Stimulated activated CD8-positive, alpha-beta memory T cell treated with anti-CD3 and anti-CD28 coated beads, Interleukin-4, amount 100 ng/mL, for 1 hour (primary cell): ENCODE measurements at regions not wholly inside any gene's neighbourhood (a gene's known extent, or its start where the extent isn't known, plus 50 kb on each side); places are given as distances from the start of the nearest gene placed in this dataset.
"Not testable (repeated sequence)": the region's sequence is repeated elsewhere in the genome, so short reads cannot be mapped to it uniquely, and the experiment has no call there.

Experiments used
- DNase-seq, 2 donors: peaks; one replicate each; pipeline ENCODE4 v3.0.0-alpha.2; 2020; ENCODE audit warnings: low read depth in 2 of 2, low spot score in 1 of 2

DNA sequence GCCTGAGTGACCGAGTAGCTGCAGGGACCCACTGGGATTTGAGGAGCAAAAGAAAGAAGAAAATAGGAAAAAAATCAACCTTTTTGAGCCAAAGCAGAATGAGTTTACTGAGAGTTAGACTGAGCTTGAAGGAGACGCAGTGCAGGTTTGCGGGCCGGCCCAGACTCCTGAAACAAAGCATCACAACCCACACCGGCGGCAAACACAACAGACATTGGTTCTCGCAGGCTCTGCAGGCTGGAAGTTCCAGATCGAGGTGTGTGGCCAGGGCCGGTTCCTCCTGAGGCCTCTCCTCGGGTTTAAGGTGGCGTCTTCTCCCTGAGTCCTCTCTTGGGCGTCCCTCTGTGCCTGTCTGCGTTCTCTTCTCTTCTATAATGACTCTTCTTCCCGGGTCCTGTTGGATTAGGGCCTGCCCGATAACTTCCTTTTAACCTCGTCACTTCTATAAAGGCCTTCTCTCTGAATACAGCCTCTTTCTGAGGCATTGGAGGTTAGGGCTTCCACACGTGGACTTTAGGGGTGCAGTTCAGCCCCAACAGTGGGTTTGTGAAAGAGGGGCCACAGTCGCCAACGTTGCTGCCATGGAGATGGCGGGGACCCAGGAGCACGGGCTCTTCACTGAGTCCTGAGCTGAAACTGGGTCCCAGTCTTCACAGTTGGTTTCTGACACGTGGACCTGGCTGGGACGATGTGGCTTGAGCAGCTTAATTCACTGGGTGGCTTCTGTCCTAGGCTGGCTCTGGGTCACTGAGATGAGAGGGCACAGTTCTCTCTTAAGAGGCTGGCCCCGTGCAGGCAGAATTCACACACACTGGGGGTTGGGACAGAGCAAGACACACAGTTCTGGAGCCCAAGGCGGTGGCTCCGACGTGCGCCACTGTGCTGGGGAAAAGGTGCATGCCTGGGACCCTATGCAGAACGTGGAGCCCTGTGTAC lies 1047.7 kb downstream of the BRD1 start:
- no peak for DNase-seq

GRCh38 chr22:48779211-48779643 lies 1048.4 kb downstream of the BRD1 start:
- DNase-seq, result no peak

DNA sequence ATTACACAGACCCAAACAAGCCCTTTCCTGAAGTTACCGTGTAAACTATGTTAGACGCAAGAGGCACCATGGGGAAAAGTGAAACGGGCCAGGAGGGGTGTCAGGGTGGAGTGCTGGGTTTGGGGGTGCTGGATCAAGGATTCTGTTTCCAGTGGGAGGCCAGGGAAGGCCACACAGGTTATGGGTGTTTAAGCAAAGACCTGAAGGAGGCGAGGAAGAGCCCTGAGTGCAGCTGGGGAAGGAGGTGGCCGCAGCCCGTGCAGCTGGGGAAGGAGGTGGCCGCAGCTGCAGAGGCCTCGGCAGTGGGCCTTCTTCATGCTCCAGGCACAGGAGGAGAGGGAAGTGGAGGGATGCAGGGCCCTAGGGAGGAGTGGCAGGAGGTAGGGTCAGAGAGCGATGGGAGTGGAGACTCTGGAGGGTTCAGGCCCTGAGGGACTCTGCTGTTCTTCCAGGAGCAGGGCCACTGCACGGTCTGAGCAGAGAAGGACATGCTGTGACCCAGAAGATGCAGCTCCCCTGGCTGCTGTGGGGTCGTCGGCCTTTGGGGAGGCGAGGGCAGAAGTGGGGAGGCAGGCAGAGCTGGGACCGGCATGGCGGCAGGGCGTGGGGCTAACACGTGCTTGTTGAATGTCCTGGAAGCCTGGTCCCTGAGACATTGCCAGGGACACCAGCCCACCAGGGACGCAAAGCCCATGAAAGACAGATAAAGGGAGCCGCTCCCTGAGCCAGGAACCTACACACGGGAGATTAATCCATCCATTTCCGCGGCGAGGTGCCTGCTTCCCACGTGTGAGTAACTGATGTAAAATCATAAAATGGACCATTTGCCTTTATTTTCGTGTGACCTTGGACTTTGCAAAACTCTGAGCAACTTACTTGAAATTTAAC lies 1049.1 kb downstream of the BRD1 start:
- no peak for DNase-seq

DNA sequence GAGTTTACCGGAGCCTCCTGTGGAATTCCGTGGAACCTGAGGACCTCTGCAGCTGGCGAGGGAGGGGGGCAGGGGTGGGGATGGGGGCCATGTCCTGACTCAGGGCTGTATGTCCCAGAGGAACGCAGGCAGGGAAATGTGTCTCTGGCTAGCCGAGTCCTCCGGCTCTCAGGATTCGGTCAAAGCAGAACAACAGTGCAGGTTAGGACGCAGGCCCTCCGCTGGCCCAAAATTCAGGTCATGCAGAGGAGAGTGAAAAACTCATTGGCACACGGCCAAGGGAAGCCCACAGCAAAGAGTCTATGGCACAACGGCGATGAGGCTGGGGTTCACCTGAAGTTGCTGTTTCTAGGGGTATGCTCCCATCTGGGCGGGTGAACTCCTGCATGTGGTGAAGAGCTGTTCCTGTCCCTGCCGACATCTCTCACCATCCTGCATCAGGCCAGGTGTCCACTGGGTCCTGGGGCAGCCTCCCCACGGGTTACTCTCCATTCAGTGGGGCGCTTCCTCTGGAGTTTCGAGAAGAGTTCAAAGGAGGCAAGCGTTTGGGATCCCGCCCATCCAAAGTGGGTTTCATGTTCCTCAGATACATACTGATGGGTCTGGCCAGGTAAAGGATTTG lies 1055.3 kb downstream of the BRD1 start:
- DNase-seq, result no peak

- DNase-seq, result no peak
Observed at GRCh38 chr22:48765595-48765994, 1062.1 kb downstream of the BRD1 start.

DNA sequence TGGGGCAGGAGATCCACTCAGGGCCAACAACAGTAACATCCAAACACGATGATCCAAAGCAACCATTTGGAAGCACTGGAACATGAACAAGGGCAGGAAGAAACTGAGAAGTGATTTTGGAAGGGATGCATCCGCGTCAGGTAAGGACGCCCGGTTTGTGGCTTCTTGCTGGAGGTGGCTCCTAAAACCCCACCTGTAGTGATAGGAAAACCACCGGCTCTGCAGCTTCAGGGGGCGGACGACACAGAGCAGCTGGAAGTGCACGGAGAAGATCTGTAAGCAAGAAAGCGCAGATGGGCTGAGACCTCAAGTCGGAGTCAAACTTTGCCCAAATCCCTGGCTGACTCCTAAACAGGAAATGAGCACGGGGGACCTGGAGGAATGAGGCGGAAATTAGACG lies 1066.1 kb downstream of the BRD1 start:
- no peak for DNase-seq

GRCh38 chr22:48760481-48761390 lies 1066.9 kb downstream of the BRD1 start:
- DNase-seq, result no peak

- no peak for DNase-seq
Observed at GRCh38 chr22:48758881-48759875, 1068.5 kb downstream of the BRD1 start.

DNA sequence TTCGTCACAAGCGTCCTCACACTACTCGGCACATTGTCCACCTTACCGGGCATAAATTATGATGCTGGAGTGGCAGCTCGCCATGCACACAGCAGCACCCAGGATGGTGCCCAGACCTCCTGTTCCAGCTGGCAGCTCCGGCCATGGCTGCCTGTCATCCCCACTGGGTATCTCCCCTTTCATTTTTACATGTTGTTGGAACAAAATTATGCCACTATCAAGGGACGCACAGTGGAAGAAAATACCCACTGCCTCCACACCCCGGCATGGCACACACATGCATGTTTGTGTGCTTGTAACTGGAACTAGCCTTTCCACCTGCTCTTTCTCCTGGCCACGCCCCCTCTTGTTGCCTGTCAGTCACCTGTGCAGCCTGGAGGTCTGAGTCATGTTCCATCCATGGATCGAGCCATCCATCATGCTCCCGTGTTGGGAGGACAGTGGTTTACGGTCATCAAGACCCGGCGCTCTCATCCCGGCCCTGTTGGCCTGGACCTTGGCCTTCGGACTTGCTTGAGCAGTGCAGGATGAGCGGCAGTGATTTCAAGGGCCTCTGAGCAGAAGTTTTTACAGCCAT lies 1069.6 kb downstream of the BRD1 start:
- DNase-seq, result no peak

GRCh38 chr22:48757581-48757980 lies 1070.1 kb downstream of the BRD1 start:
- no peak for DNase-seq

DNA sequence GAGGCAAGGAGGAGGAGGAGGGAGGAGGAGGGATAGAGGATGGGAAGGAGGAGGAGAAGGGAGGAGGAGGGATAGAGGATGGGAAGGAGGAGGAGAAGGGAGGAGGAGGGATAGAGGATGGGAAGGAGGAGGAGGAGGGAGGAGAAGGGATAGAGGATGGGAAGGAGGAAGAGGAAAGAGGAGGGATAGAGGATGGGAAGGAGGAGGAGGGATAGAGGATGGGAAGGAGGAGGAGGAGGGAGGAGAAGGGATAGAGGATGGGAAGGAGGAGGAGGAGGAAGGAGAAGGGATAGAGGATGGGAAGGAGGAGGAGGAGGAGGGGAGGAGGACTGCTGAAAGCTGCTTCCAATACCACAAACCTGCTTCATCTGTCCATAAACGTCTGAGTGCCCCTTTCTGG lies 1070.5 kb downstream of the BRD1 start:
- not testable (repeated sequence) for DNase-seq

DNA sequence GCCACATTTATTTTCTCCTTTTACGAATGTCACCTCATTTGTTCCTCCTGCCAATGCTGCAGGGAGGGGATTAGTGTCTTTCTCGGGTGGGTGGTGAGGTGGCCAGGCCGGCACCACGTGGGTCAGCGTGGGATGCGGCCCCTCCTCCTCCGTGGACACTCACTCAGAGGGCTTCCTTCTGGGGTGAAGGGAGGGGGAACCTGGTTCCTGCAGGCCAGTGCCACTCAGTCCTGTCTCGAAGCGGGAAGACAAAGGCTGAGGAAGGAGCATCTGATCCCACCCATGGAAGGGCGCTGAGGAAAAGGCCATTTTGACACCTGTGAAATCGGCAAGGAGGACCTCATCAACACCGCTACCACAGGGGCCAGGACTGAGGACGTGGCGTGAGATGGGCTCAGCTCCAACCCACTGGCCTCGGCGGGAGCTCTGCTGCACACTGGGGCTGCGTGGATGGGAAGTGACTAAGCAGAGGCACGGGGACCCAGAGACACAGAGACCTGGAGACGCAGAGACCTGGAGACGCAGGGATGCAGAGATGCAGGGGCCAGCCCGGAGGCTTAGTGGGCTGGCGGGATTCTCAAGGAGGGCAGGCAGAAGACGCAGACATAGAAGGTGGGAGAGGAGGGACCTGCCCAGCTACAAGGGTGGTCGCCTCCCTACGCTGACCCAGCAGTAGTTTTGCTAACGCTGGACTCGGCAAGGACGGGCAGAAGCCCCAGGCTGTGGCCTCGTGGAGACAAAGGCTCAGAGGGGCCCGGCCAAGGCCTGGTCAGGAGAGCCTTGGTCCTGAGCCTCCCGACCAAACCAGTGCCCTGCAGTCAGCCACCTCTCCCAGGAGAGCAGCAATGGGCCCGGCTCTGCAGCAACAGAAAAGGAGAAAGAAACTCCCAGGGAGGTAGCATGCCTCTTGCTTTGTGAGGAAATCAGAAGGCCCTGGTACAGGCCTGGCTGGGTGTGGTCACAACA lies 1071.2 kb downstream of the BRD1 start:
- DNase-seq, result no peak

- no peak for DNase-seq
Observed at GRCh38 chr22:48755059-48755949, 1072.4 kb downstream of the BRD1 start.

GRCh38 chr22:48754611-48755058 lies 1073.0 kb downstream of the BRD1 start:
- DNase-seq, result no peak

DNA sequence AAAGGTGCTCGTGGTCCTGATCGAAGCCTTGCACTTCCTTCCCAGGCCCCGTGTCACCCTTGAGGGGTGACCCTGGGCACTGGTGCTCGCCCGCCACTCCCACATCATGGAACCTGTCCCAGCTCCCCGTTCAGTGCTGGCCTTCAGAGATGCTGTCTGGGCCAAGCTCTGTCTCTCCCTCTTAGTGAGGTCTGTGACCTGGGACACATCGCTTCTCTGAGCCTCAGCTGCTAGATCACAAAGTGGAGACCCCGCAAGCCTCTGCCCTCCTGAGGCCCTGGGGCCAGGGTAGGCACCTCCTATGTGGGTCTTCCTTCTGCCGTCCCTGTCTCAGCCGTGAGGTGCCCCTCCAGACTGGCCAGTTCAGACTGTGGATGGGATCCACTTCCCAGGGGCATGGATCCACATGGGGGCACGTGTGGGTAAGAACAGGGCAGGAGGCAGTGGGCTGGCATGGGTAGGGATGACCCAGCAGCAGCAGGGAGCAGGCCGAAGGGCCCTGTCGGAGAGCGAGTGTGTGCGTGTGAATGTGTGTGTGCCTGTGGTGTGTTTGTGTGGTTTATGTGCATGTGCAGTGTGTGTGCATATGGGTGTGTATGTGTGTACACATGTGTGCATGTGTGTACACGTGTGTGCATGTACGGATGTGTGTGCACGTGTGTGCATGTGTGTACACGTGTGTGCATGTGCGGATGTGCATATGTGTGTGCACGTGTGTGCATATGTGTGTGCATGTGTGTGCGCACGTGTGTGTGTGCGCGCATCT lies 1073.7 kb downstream of the BRD1 start:
- no peak for DNase-seq

DNA sequence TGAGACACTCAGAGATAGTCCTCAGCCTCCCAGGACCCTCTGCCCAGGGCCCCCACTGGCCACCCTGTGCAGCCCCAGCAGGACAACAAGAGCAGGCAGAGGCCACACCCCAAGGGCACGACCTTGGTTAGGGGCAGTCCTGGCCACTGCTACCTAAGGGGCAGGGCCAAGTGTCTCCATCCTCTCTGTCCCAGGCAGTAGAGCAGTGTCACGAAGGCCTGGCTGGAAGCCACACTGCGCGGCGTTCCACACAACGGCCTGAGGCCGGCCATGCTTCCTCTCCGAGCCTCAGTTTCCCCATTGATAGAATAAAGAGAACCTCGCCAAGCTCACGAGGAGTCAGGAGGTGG lies 1074.3 kb downstream of the BRD1 start:
- no peak for DNase-seq
